ENCODE measurements at regions not wholly inside any gene's neighbourhood (a gene's known extent, or its start where the extent isn't known, plus 50 kb on each side); places are given as distances from the start of the nearest gene placed in this dataset.
A peak's percentile ranks its signal among the peaks of the same experiment; 100 is the strongest.
"Not testable (repeated sequence)": the region's sequence is repeated elsewhere in the genome, so short reads cannot be mapped to it uniquely, and the experiment has no call there.

DNA sequence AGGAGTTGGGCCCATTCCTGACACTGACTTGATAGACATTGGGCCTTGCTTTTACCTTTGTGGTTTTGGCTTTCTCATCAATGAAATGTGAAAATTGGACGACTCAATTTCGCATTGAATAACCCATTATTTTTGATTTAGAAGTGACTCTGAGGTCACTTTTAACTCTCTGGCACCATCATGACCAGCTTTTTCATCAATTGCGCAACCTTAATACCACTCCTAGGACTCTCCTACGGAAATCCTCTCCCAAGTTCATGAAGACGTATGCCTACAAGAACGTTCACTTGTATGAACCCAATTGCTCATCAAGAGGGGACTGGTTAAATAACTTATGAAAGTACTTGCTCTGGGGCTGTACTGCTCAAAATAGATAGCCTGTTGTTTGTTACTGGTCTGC is 86.7 kb upstream of the CHD6 start:
- in situ Hi-C loops (cut with HindIII; ENCODE audit: low pct_unique_long_range_greater_than_20kb, low sequenced_read_pairs) = no loop called here
- DNase-seq (ENCODE audit: low read depth) = no peak

DNA sequence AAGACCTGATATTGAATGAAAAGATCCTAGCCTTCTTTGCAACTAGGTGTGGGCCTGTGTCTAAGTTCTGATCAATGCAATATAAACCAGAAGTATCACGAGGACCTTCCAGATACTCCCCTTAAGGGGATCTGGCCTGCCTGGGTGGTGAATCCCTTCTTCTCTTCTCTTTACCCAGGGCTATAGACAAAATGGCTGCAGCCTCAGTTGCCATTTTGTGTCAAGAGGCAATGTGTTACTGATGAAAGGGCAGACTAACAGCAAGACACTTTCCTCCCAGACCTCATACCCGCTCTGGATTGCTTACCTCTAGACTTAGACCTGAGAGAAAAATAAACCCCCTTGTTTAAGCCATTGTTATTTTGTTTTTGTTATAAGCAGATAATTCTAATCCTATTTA is 84.5 kb upstream of the CHD6 start:
- in situ Hi-C loops (cut with HindIII; ENCODE audit: low pct_unique_long_range_greater_than_20kb, low sequenced_read_pairs) = no loop called here
- no peak for DNase-seq (ENCODE audit: low read depth)

GRCh38 chr20:41701588-41702348 is 83.6 kb upstream of the CHD6 start:
- no peak for DNase-seq (ENCODE audit: low read depth)
- in situ Hi-C loops (cut with HindIII; ENCODE audit: low pct_unique_long_range_greater_than_20kb, low sequenced_read_pairs) = no loop called here

DNA sequence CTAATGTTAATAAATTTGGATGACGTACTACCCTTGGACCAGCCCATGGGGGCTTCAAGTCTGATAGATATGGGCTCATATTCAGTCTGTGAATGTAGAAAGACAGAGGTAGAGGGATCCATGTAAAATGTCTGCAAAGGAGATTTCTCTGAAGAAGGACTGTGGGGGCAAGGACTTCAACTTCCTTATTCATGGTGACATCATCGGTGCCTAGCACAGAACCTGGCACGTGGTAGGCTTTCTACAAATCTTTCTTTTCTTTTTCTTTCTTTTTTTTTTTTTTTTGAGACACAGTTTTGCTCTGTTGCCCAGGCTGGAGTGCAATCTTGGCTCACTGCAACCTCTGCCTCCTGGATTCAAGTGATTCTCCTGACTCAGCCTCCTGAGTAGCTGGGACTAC is 81.5 kb upstream of the CHD6 start:
- in situ Hi-C loops (cut with HindIII; ENCODE audit: low pct_unique_long_range_greater_than_20kb, low sequenced_read_pairs); DNase-seq (ENCODE audit: low read depth): not testable (repeated sequence)

GRCh38 chr20:41697861-41698559 is 79.8 kb upstream of the CHD6 start:
- peak; percentile 45 for DNase-seq (ENCODE audit: low read depth)
- in situ Hi-C loops (cut with HindIII; ENCODE audit: low pct_unique_long_range_greater_than_20kb, low sequenced_read_pairs) = no loop called here

GRCh38 chr20:41696428-41696827 is 78.3 kb upstream of the CHD6 start:
- in situ Hi-C loops (cut with HindIII; ENCODE audit: low pct_unique_long_range_greater_than_20kb, low sequenced_read_pairs) = no loop called here
- no peak for DNase-seq (ENCODE audit: low read depth)

GRCh38 chr20:41694796-41695195 is 76.6 kb upstream of the CHD6 start:
- in situ Hi-C loops (cut with HindIII; ENCODE audit: low pct_unique_long_range_greater_than_20kb, low sequenced_read_pairs) = no loop called here
- no peak for DNase-seq (ENCODE audit: low read depth)

DNA sequence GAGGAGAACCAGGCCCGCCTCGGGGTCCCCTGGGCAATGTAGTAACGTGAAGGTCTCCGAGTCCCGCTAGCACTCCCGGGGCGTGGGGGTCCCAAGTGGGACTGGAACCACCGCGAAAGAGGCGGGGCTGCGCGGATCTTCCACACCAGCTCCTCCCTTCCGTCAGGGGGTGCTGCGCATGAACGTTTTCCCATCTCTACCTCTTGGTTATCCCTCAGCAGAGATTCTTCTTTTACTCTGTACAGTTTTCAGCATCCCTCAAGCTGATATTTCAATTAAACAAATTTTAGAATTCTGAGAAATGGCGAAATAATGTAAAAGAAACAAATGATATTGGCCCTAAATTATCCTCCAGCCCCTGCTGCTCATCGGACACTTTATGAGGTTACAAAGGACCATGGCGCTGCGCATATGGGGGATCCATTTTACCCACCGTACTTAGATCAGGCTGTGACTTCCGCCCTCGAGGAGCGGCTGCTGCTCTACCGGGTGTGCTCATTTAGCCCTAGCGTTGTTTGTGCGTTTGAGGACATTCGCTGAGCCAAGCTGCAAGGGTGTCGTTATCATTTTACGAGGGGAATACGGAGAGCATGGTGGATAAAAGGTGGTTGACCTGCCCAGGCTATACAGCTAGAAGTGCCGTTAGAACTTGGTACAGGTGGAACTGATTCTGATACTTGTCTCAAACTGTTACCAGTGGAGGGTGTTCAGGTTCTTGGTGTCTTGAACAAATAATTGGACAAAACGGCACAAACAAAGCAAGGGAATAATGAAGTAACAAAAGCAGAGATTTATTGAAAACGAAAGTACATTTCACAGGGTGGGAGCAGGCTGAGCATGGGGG is 75.2 kb upstream of the CHD6 start:
- DNase-seq (ENCODE audit: low read depth) = peak; percentile 89
- in situ Hi-C loops (cut with HindIII; ENCODE audit: low pct_unique_long_range_greater_than_20kb, low sequenced_read_pairs) = no loop called here

DNA sequence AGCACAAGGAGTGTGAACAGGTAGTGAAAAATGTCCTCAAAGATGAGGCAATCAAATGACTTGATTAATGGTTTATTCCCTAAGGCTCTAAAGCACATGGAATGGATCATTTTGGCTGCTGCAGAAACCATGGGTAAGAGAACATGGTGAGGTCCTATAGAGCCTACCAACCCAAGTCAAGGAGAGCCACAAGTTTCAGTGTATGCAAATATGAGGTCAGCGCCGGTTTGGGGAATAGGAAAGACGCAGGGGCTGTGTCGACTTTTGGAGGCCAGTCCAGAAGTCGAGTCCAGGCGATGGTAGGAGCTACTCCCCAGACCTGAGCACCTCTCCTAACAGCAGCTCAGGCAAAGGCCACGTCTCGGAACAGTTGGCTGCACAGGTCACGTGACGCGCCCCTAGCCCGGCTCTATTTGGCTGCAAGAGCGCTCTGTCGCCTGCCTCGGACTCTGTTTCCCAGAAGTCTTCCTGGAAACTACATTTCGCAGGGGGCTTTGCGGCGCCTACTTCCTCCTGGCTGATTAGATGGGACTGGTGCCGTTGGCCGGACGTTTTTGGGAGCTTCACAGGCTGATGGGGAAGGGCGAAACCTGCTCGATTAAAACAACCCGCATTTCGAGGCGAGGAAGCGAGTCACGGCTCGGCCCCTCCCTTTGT is 74.4 kb upstream of the CHD6 start:
- peak; percentile 77 for DNase-seq (ENCODE audit: low read depth)
- in situ Hi-C loops (cut with HindIII; ENCODE audit: low pct_unique_long_range_greater_than_20kb, low sequenced_read_pairs) = no loop called here

GRCh38 chr20:41691443-41691842 is 73.3 kb upstream of the CHD6 start:
- in situ Hi-C loops (cut with HindIII; ENCODE audit: low pct_unique_long_range_greater_than_20kb, low sequenced_read_pairs) = no loop called here

DNA sequence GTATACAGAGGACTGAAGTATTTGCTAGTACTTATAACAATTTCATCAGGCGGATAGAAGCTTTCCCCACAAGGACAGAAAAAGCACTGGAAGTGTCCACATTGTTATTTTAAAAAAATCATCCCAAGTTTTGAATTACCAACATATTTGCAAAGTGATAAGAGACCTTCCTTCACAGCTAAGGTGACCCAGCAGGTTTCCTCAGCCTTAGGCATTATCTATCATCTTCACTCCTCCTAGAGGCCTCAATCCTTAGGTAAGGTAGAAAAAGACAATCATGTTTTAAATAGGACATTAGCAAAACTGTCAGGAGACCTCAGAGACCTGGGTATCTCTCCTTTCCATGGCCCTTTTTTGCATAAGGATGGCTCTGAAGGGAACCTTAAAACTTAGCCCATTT is 72.5 kb upstream of the CHD6 start:
- no peak for DNase-seq (ENCODE audit: low read depth)
- in situ Hi-C loops (cut with HindIII; ENCODE audit: low pct_unique_long_range_greater_than_20kb, low sequenced_read_pairs) = no loop called here

More at GRCh38 chr20:41691443-41691842, 73.3 kb upstream of the CHD6 start:
- DNase-seq (ENCODE audit: low read depth) = no peak

- in situ Hi-C loops (cut with HindIII; ENCODE audit: low pct_unique_long_range_greater_than_20kb, low sequenced_read_pairs) = no loop called here
- no peak for DNase-seq (ENCODE audit: low read depth)
These were observed 68.8 kb upstream of the CHD6 start for GRCh38 chr20:41686961-41687360.

- DNase-seq (ENCODE audit: low read depth); in situ Hi-C loops (cut with HindIII; ENCODE audit: low pct_unique_long_range_greater_than_20kb, low sequenced_read_pairs): not testable (repeated sequence)
These were observed 67.0 kb upstream of the CHD6 start for GRCh38 chr20:41685145-41685544.

DNA sequence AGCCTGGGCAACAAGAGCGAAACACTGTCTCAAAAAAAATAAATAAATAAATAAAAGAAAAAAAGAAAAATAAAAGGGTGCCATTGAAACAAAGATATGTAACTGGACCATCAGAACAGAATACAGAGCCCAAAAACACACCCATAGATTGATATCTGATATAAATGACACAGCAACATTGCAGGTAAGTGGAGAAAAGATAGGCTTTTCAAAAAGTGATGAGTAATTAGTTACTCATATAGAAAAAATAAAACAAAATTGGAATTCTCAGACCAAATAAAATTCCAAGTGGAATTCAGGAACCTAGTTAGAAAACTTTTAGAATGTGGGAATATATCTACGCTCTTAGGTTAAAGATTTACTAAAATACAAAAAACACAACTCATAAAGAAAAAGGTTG is 60.6 kb upstream of the CHD6 start:
- in situ Hi-C loops (cut with HindIII; ENCODE audit: low pct_unique_long_range_greater_than_20kb, low sequenced_read_pairs) = no loop called here
- DNase-seq (ENCODE audit: low read depth) = no peak

- in situ Hi-C loops (cut with HindIII; ENCODE audit: low pct_unique_long_range_greater_than_20kb, low sequenced_read_pairs) = no loop called here
- DNase-seq (ENCODE audit: low read depth) = no peak
These were observed 54.1 kb upstream of the CHD6 start for GRCh38 chr20:41672282-41672681.

- in situ Hi-C loops (cut with HindIII; ENCODE audit: low pct_unique_long_range_greater_than_20kb, low sequenced_read_pairs) = no loop called here
- no peak for DNase-seq (ENCODE audit: low read depth)
These were observed 53.0 kb upstream of the CHD6 start for GRCh38 chr20:41671143-41671542.

DNA sequence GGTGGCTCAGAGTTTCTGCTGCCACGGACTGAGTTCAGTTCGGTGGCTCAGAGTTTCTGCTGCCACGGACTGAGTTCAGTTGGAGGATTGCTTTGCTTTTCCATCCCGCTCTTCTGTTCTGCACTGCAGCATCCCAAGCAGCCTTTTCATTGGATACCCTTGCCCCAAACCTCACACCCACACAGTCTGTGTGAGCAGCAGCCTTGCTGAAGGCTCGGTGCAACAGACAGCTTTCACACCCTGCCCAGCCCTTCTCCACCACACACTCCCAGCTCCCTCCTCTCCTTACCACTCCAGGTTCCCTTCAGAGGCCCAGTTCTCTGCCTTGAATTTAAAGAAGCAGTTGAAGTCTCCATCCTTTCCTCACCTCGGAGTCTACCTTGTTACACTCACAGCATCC is 52.5 kb upstream of the CHD6 start:
- in situ Hi-C loops (cut with HindIII; ENCODE audit: low pct_unique_long_range_greater_than_20kb, low sequenced_read_pairs) = no loop called here
- DNase-seq (ENCODE audit: low read depth) = no peak

DNA sequence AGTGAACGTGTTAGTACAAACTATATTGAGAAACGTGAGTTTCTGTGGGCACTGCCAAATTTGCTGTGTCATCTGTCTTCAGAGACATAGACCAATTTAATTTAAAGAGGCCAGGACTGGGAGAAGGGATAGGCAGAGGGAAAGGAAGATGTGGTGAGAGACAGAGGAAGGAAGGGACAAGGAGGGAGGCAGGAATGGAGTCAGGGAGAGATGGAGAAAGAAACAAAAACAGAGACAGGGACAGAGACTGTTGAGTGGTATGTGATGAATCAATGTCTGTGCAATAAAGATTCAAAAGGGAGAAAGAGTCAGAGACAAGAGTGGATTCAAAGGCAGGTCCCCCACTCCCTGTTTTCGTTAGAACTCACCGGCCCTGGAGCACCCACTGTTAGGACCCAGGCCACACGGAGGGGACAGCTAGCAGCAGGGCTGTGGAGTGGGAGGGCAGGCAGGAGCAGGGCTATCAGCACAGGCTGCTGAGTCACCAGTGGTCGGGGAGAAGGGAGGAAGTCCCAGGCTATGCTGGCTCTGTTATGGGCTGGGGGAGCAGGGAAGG is 51.6 kb upstream of the CHD6 start:
- peak; percentile 17 for DNase-seq (ENCODE audit: low read depth)
- in situ Hi-C loops (cut with HindIII; ENCODE audit: low pct_unique_long_range_greater_than_20kb, low sequenced_read_pairs) = no loop called here

All from Caki2 (cell line).